Progenitor cell of endocrine pancreas (in vitro differentiated cells): ENCODE measurements at regions not wholly inside any gene's neighbourhood (a gene's known extent, or its start where the extent isn't known, plus 50 kb on each side); places are given as distances from the start of the nearest gene placed in this dataset.

Experiments
- DNase-seq: peaks from one replicate; pipeline ENCODE4 v3.0.0; 2021; ENCODE audit warnings: low spot score; ENCODE audit not compliant: unreplicated experiment
- H3K27ac Mint-ChIP-seq: 2 replicates; pipeline ENCODE4 v1.8.0; 2021; ENCODE audit warnings: mild to moderate bottlenecking, moderate library complexity, mixed read lengths
- H3K27me3 Mint-ChIP-seq: 2 replicates; pipeline ENCODE4 v1.8.0; 2021; ENCODE audit warnings: mixed read lengths
- H3K36me3 Mint-ChIP-seq: 2 replicates; pipeline ENCODE4 v1.8.0; 2022; ENCODE audit warnings: mixed read lengths; ENCODE audit not compliant: insufficient read depth
- H3K4me1 Mint-ChIP-seq: 2 replicates; pipeline ENCODE4 v1.8.0; 2021; ENCODE audit warnings: low read depth, mixed read lengths
- H3K4me3 Mint-ChIP-seq: 2 replicates; pipeline ENCODE4 v1.8.0; 2021; ENCODE audit warnings: low read depth, mild to moderate bottlenecking, moderate library complexity, mixed read lengths
- H3K9me3 Mint-ChIP-seq: 2 replicates; pipeline ENCODE4 v1.8.0; 2021; ENCODE audit warnings: low read depth, mixed read lengths
- CTCF ChIP-seq: fragments of 200-600 bp; sonication (generic); IDR thresholded peaks from one replicate; pipeline ENCODE4 v1.5.0; 2021; ENCODE audit warnings: antibody characterized with exemption, mild to moderate bottlenecking; ENCODE audit not compliant: unreplicated experiment

GRCh38 chr6:9627916-9628315 is 787.0 kb downstream of the TFAP2A start:
- H3K9me3 Mint-ChIP-seq: peaks cover 10% of the 10 kb centered on the region
- H3K4me3 Mint-ChIP-seq: no peak overlapping the region

GRCh38 chr6:9623985-9624384 is 790.9 kb downstream of the TFAP2A start:
- no peaks in the 10 kb centered on the region for H3K4me1 Mint-ChIP-seq
- no peak for TF ChIP-seq CTCF
- no peak overlapping the region for H3K27ac Mint-ChIP-seq
- H3K9me3 Mint-ChIP-seq: no peaks in the 10 kb centered on the region
- no peaks in the 10 kb centered on the region for H3K36me3 Mint-ChIP-seq
- no peak overlapping the region for H3K4me3 Mint-ChIP-seq
- DNase-seq: no peak
- H3K27me3 Mint-ChIP-seq: no peaks in the 10 kb centered on the region

More at GRCh38 chr6:9627916-9628315, 787.0 kb downstream of the TFAP2A start:
- peaks cover 2% of the 10 kb centered on the region for H3K36me3 Mint-ChIP-seq
- H3K27me3 Mint-ChIP-seq: no peaks in the 10 kb centered on the region
- DNase-seq: no peak
- no peak for TF ChIP-seq CTCF
- H3K27ac Mint-ChIP-seq: no peak overlapping the region
- no peaks in the 10 kb centered on the region for H3K4me1 Mint-ChIP-seq

- H3K36me3 Mint-ChIP-seq: no peaks in the 10 kb centered on the region
- no peak overlapping the region for H3K4me3 Mint-ChIP-seq
- no peaks in the 10 kb centered on the region for H3K27me3 Mint-ChIP-seq
- H3K27ac Mint-ChIP-seq: no peak overlapping the region
- no peaks in the 10 kb centered on the region for H3K9me3 Mint-ChIP-seq
- no peak for DNase-seq
- no peak for TF ChIP-seq CTCF
- H3K4me1 Mint-ChIP-seq: no peaks in the 10 kb centered on the region
These were observed 791.5 kb downstream of the TFAP2A start for GRCh38 chr6:9623228-9623832.

GRCh38 chr6:9621276-9621675 is 793.6 kb downstream of the TFAP2A start:
- Mint-ChIP-seq H3K27ac (no peak overlapping the region), H3K4me3 (no peak overlapping the region), H3K9me3 (no peaks in the 10 kb centered on the region), H3K4me1 (no peaks in the 10 kb centered on the region), H3K27me3 (no peaks in the 10 kb centered on the region), H3K36me3 (no peaks in the 10 kb centered on the region)
- DNase-seq: no peak
- no peak for TF ChIP-seq CTCF

- Mint-ChIP-seq H3K27me3 (no peaks in the 10 kb centered on the region), H3K9me3 (no peaks in the 10 kb centered on the region), H3K4me3 (no peak overlapping the region), H3K27ac (no peak overlapping the region), H3K36me3 (no peaks in the 10 kb centered on the region), H3K4me1 (no peaks in the 10 kb centered on the region)
- DNase-seq: no peak
- no peak for TF ChIP-seq CTCF
These were observed 794.2 kb downstream of the TFAP2A start for GRCh38 chr6:9620687-9621086.
